ENCODE measurements at regions not wholly inside any gene's neighbourhood (a gene's known extent, or its start where the extent isn't known, plus 50 kb on each side); places are given as distances from the start of the nearest gene placed in this dataset.

- TF ChIP-seq EZH2 (IDR thresholded peaks at IDR 0.05; ENCODE audit: borderline replicate concordance, insufficient read depth, low read depth, low read length, poor library complexity, severe bottlenecking) (no peak), CTCF (IDR thresholded peaks at IDR 0.05) (no peak)
Observed at GRCh38 chr3:42025370-42026138, 63.7 kb upstream of the ULK4 start.
